ENCODE measurements at regions not wholly inside any gene's neighbourhood (a gene's known extent, or its start where the extent isn't known, plus 50 kb on each side); places are given as distances from the start of the nearest gene placed in this dataset.

GRCh38 chr20:39874049-39874893 is 814.8 kb downstream of the MAFB start:
- TF ChIP-seq POLR2A (IDR thresholded peaks at IDR 0.05) (no peak), CTCF (IDR thresholded peaks at IDR 0.05) (peak; percentile 67 to 92 (median 84))
